ENCODE measurements at regions not wholly inside any gene's neighbourhood (a gene's known extent, or its start where the extent isn't known, plus 50 kb on each side); places are given as distances from the start of the nearest gene placed in this dataset.

- Mint-ChIP-seq H3K9me3 (no peaks in the 10 kb centered on the region), H3K27me3 (ENCODE audit: low read depth, poor library complexity) (peaks cover 2% of the 10 kb centered on the region), H3K36me3 (ENCODE audit: low read depth) (no peaks in the 10 kb centered on the region), H3K27ac (no peak overlapping the region), H3K4me1 (no peaks in the 10 kb centered on the region), H3K4me3 (no peak overlapping the region)
- TF ChIP-seq CTCF (IDR thresholded peaks at IDR 0.05), result no peak
- DNase-seq, result no peak
Observed at GRCh38 chr14:40096968-40097367, 664.7 kb upstream of the FBXO33 start.

GRCh38 chr14:40093800-40094199, 661.6 kb upstream of the FBXO33 start:
- Mint-ChIP-seq H3K27ac (no peak overlapping the region), H3K4me3 (no peak overlapping the region), H3K9me3 (no peaks in the 10 kb centered on the region), H3K4me1 (no peaks in the 10 kb centered on the region), H3K27me3 (ENCODE audit: low read depth, poor library complexity) (no peaks in the 10 kb centered on the region), H3K36me3 (ENCODE audit: low read depth) (no peaks in the 10 kb centered on the region)
- no peak for TF ChIP-seq CTCF (IDR thresholded peaks at IDR 0.05)
- no peak for DNase-seq

GRCh38 chr14:40074169-40074568, 641.9 kb upstream of the FBXO33 start:
- TF ChIP-seq CTCF (IDR thresholded peaks at IDR 0.05), result no peak
- Mint-ChIP-seq H3K27ac (no peak overlapping the region), H3K4me1 (no peaks in the 10 kb centered on the region), H3K9me3 (no peaks in the 10 kb centered on the region), H3K27me3 (ENCODE audit: low read depth, poor library complexity) (no peaks in the 10 kb centered on the region), H3K4me3 (no peak overlapping the region), H3K36me3 (ENCODE audit: low read depth) (no peaks in the 10 kb centered on the region)
- no peak for DNase-seq

GRCh38 chr14:40072175-40072574, 639.9 kb upstream of the FBXO33 start:
- H3K36me3 Mint-ChIP-seq (ENCODE audit: low read depth), result no peaks in the 10 kb centered on the region
- no peak for DNase-seq
- no peak for TF ChIP-seq CTCF (IDR thresholded peaks at IDR 0.05)
- H3K27me3 Mint-ChIP-seq (ENCODE audit: low read depth, poor library complexity), result no peaks in the 10 kb centered on the region
- H3K4me3 Mint-ChIP-seq, result no peak overlapping the region
- H3K27ac Mint-ChIP-seq, result no peak overlapping the region
- H3K9me3 Mint-ChIP-seq, result no peaks in the 10 kb centered on the region
- no peaks in the 10 kb centered on the region for H3K4me1 Mint-ChIP-seq

GRCh38 chr14:40058901-40059897, 627.0 kb upstream of the FBXO33 start:
- no peak for TF ChIP-seq CTCF (IDR thresholded peaks at IDR 0.05)
- Mint-ChIP-seq H3K4me1 (peaks cover 11% of the 10 kb centered on the region), H3K4me3 (no peak overlapping the region), H3K27ac (peak overlapping the region; percentile 3), H3K36me3 (ENCODE audit: low read depth) (no peaks in the 10 kb centered on the region), H3K9me3 (no peaks in the 10 kb centered on the region), H3K27me3 (ENCODE audit: low read depth, poor library complexity) (peaks cover 3% of the 10 kb centered on the region)
- DNase-seq, result no peak

- Mint-ChIP-seq H3K4me1 (no peaks in the 10 kb centered on the region), H3K36me3 (ENCODE audit: low read depth) (no peaks in the 10 kb centered on the region), H3K27me3 (ENCODE audit: low read depth, poor library complexity) (no peaks in the 10 kb centered on the region), H3K9me3 (no peaks in the 10 kb centered on the region), H3K4me3 (no peak overlapping the region), H3K27ac (no peak overlapping the region)
- DNase-seq, result no peak
- no peak for TF ChIP-seq CTCF (IDR thresholded peaks at IDR 0.05)
Observed at GRCh38 chr14:40053416-40053815, 621.2 kb upstream of the FBXO33 start.
